DOHH2 (cell line): ENCODE measurements at regions not wholly inside any gene's neighbourhood (a gene's known extent, or its start where the extent isn't known, plus 50 kb on each side); places are given as distances from the start of the nearest gene placed in this dataset.

Source experiments
- EZH2phosphoT487 ChIP-seq: fragments of 200-600 bp; sonication (generic); IDR thresholded peaks from 2 replicates; pipeline ENCODE4 v1.6.1; 2017; ENCODE audit warnings: borderline replicate concordance, mild to moderate bottlenecking, antibody characterized with exemption, low read length, moderate library complexity, mixed read lengths
- TF ChIP-seq, protein P1 (sequence below): fragments of 200-600 bp; sonication (generic); IDR thresholded peaks from one replicate; pipeline ENCODE4 v1.5.1; 2014; ENCODE audit warnings: antibody characterized with exemption, mild to moderate bottlenecking, low read depth, low read length; ENCODE audit not compliant: poor library complexity, severe bottlenecking

- TF ChIP-seq, protein P1, sequence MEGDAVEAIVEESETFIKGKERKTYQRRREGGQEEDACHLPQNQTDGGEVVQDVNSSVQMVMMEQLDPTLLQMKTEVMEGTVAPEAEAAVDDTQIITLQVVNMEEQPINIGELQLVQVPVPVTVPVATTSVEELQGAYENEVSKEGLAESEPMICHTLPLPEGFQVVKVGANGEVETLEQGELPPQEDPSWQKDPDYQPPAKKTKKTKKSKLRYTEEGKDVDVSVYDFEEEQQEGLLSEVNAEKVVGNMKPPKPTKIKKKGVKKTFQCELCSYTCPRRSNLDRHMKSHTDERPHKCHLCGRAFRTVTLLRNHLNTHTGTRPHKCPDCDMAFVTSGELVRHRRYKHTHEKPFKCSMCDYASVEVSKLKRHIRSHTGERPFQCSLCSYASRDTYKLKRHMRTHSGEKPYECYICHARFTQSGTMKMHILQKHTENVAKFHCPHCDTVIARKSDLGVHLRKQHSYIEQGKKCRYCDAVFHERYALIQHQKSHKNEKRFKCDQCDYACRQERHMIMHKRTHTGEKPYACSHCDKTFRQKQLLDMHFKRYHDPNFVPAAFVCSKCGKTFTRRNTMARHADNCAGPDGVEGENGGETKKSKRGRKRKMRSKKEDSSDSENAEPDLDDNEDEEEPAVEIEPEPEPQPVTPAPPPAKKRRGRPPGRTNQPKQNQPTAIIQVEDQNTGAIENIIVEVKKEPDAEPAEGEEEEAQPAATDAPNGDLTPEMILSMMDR: no peak
- no peak for TF ChIP-seq EZH2phosphoT487
Observed at GRCh38 chr2:188869550-188869949, 104.6 kb upstream of the COL3A1 start.
